ENCODE measurements at regions not wholly inside any gene's neighbourhood (a gene's known extent, or its start where the extent isn't known, plus 50 kb on each side); places are given as distances from the start of the nearest gene placed in this dataset.
"Not testable (repeated sequence)": the region's sequence is repeated elsewhere in the genome, so short reads cannot be mapped to it uniquely, and the experiment has no call there.

DNA sequence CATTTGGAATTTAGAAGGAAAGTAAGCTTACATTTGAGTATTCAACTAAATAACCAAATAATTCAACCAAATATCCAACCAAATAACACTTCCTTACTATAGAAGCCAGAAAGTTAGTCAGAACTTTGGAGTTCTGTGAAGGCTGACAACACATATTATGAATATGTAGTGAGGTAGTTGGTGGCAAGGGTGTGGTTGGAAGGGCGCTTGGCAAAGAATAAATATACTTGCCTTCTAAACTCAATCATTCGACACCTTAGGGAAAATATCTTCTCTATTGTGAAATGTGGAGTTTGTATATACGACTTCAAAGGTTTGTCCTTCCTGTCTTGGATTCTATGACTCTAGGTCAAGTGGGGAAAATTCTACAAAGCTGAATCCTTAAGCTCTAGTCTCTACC, 111.7 kb upstream of the OSTN start:
- no peak for DNase-seq (ENCODE audit: low spot score)
- in situ Hi-C loops (cut with MboI; ENCODE audit: low sequenced_read_pairs, unreplicated experiment) = no loop called here
- TF ChIP-seq CTCF (IDR thresholded peaks at IDR 0.05; ENCODE audit: borderline replicate concordance, control extremely low read depth, extremely low read depth, insufficient read depth, missing control alignments) = no peak

DNA sequence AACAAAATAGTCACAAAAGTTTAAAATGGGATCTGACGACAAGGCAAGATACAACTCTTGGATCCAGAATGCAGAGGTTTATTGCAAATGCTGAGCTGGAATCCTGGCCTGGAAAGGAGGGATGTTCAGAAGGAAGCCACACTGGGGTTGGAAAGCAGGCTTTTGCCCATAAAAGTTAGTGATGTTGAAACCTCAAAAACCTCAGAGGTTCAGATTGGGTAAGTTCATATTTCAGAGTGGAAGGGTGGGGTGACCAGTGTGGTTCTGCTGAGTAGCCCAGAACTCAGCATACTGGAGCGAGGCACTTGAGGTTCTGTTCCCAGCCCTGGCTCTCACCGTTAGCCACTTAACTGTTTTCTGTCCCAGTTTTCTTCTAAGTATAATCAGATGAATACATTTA, 114.0 kb upstream of the OSTN start:
- in situ Hi-C loops (cut with MboI; ENCODE audit: low sequenced_read_pairs, unreplicated experiment) = no loop called here
- no peak for DNase-seq (ENCODE audit: low spot score)
- TF ChIP-seq CTCF (IDR thresholded peaks at IDR 0.05; ENCODE audit: borderline replicate concordance, control extremely low read depth, extremely low read depth, insufficient read depth, missing control alignments) = no peak

DNA sequence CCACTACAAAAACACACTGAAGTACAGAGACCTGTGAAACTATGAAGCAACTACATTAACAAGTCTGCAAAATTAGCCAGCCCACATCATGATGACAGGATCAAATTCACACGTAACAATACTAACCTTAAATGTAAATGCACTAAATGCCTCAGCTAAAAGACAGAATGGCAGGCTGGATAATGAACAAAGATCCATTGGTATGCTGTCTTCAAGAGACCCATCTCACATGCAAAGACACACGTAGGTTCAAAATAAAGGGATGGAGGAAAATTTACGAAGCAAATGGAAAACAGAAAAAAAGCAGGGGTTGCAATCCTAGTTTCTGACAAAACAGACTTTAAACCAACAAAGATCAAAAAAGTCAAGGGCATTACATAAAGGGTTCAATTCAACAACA, 120.1 kb upstream of the OSTN start:
- DNase-seq (ENCODE audit: low spot score); in situ Hi-C loops (cut with MboI; ENCODE audit: low sequenced_read_pairs, unreplicated experiment): not testable (repeated sequence)

- in situ Hi-C loops (cut with MboI; ENCODE audit: low sequenced_read_pairs, unreplicated experiment) = no loop called here
- no peak for DNase-seq (ENCODE audit: low spot score)
- TF ChIP-seq CTCF (IDR thresholded peaks at IDR 0.05; ENCODE audit: borderline replicate concordance, control extremely low read depth, extremely low read depth, insufficient read depth, missing control alignments) = no peak
Measured at GRCh38 chr3:191076903-191077552, 122.0 kb upstream of the OSTN start.

DNA sequence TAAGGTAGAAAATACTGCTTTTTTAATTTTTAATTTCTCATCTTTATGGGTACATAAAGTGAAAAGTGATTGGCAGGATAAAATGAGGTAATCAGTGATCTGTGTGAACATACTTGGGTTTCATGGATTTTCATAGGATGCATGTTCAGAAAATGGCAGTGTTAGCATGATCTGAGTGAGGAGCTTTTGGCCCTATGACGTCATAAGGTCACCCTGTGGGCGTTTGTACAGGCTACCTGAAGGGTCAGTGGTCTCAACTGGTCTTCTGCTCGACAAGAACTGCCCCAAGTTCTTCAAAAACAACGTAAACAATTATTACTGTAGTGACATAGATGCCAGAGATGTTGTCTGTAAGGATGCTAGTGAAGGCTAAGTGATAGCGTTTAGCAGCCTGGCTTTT, 124.5 kb upstream of the OSTN start:
- no peak for DNase-seq (ENCODE audit: low spot score)
- in situ Hi-C loops (cut with MboI; ENCODE audit: low sequenced_read_pairs, unreplicated experiment) = no loop called here
- no peak for TF ChIP-seq CTCF (IDR thresholded peaks at IDR 0.05; ENCODE audit: borderline replicate concordance, control extremely low read depth, extremely low read depth, insufficient read depth, missing control alignments)

- DNase-seq (ENCODE audit: low spot score) = no peak
- TF ChIP-seq CTCF (IDR thresholded peaks at IDR 0.05; ENCODE audit: borderline replicate concordance, control extremely low read depth, extremely low read depth, insufficient read depth, missing control alignments) = no peak
- in situ Hi-C loops (cut with MboI; ENCODE audit: low sequenced_read_pairs, unreplicated experiment) = no loop called here
Measured at GRCh38 chr3:191070762-191071403, 128.2 kb upstream of the OSTN start.

GRCh38 chr3:191070201-191070600, 128.8 kb upstream of the OSTN start:
- no peak for TF ChIP-seq CTCF (IDR thresholded peaks at IDR 0.05; ENCODE audit: borderline replicate concordance, control extremely low read depth, extremely low read depth, insufficient read depth, missing control alignments)
- no peak for DNase-seq (ENCODE audit: low spot score)
- in situ Hi-C loops (cut with MboI; ENCODE audit: low sequenced_read_pairs, unreplicated experiment) = no loop called here
